ENCODE measurements at regions not wholly inside any gene's neighbourhood (a gene's known extent, or its start where the extent isn't known, plus 50 kb on each side); places are given as distances from the start of the nearest gene placed in this dataset.

DNA sequence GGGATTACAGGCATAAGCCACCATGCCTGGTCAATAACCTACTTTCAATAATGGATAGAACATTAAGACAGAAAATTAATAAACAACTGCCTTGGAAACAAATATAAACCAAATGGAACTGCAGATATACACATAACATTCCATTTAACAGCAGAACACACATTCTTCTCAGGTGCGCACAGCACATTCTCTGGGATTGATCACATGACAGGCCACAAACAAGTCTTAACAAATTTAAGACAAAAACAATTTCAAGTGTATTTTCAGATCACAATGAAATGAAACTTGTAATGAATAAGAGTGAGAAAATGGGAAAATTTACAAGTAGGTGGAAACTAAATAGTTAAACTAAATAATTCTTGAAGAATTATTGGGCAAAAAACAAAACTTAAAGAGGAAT is 167.9 kb downstream of the TBX18 start:
- peaks cover 11% of the 10 kb centered on the region; the same call in 1 of the 2 replicates for H3K9me3 ChIP-seq (ENCODE audit: low read length)
- CTCF ChIA-PET (ENCODE audit: low intra/inter-chr PET ratio, low total read pairs), result no interaction called here
- no peak for TF ChIP-seq NPAS2 (CRISPR knock-in tag; IDR thresholded peaks at IDR 0.05; ENCODE audit: borderline replicate concordance)
- TF ChIP-seq, protein P1, sequence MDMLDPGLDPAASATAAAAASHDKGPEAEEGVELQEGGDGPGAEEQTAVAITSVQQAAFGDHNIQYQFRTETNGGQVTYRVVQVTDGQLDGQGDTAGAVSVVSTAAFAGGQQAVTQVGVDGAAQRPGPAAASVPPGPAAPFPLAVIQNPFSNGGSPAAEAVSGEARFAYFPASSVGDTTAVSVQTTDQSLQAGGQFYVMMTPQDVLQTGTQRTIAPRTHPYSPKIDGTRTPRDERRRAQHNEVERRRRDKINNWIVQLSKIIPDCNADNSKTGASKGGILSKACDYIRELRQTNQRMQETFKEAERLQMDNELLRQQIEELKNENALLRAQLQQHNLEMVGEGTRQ (IDR thresholded peaks at IDR 0.05; ENCODE audit: low read depth, low read length), result 0 out of 2 replicates have a peak, but pooled peaks have one; percentile 29
- TF ChIP-seq, protein P1 (CRISPR knock-in tag; IDR thresholded peaks at IDR 0.05; ENCODE audit: borderline replicate concordance), result no peak
- TF ChIP-seq ZC3H13 (CRISPR knock-in tag; IDR thresholded peaks at IDR 0.05), result no peak
- TF ChIP-seq, protein P2, sequence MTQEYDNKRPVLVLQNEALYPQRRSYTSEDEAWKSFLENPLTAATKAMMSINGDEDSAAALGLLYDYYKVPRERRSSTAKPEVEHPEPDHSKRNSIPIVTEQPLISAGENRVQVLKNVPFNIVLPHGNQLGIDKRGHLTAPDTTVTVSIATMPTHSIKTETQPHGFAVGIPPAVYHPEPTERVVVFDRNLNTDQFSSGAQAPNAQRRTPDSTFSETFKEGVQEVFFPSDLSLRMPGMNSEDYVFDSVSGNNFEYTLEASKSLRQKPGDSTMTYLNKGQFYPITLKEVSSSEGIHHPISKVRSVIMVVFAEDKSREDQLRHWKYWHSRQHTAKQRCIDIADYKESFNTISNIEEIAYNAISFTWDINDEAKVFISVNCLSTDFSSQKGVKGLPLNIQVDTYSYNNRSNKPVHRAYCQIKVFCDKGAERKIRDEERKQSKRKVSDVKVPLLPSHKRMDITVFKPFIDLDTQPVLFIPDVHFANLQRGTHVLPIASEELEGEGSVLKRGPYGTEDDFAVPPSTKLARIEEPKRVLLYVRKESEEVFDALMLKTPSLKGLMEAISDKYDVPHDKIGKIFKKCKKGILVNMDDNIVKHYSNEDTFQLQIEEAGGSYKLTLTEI (CRISPR knock-in tag; conservative IDR thresholded peaks at IDR 0.05), result no peak
- TF ChIP-seq RAD51 (IDR thresholded peaks at IDR 0.05; ENCODE audit: borderline replicate concordance), result peak; percentile 76
- no peak for TF ChIP-seq KLF16 (CRISPR knock-in tag; IDR thresholded peaks at IDR 0.05)
- TF ChIP-seq IRX3 (CRISPR knock-in tag; IDR thresholded peaks at IDR 0.05; ENCODE audit: borderline replicate concordance, low read depth), result no peak
- no peak for TF ChIP-seq POLR2A (IDR thresholded peaks at IDR 0.05; ENCODE audit: insufficient read depth in 1 of 2, low read depth in 2 of 2, low read length in 2 of 2)
- TF ChIP-seq MEF2D (CRISPR knock-in tag; IDR thresholded peaks at IDR 0.05), result no peak
- TF ChIP-seq KDM6A (CRISPR knock-in tag; IDR thresholded peaks at IDR 0.05; ENCODE audit: low read depth), result no peak
- no peak for TF ChIP-seq ZNF512B (CRISPR knock-in tag; IDR thresholded peaks at IDR 0.05; ENCODE audit: borderline replicate concordance)
- no peak for TF ChIP-seq EP300 (IDR thresholded peaks at IDR 0.05; ENCODE audit: low read depth in 2 of 2, low read length in 2 of 2)
- TF ChIP-seq EP300 (CRISPR knock-in tag; IDR thresholded peaks at IDR 0.05; ENCODE audit: borderline replicate concordance), result no peak
- ATAC-seq (no peak), DNase-seq (ENCODE audit: low spot score) (no peak), FAIRE-seq (no peak)
- H3K4me3 ChIP-seq (replicated peaks in 1 of 3; ENCODE audit: insufficient read depth in 1 of 3, low read depth in 2 of 3, low read length in 3 of 3), result no peak overlapping the region
- H3K79me2 ChIP-seq (ENCODE audit: insufficient read depth, low read length), result no peaks in the 10 kb centered on the region
- H3K4me1 ChIP-seq (ENCODE audit: insufficient read depth, low read length), result no peaks in the 10 kb centered on the region
- in situ Hi-C loops (cut with HindIII; ENCODE audit: extremely low pct_ligation_motif_present, low pct_unique_long_range_greater_than_20kb) (no loop called here), intact Hi-C loops (cut with micrococcal nuclease; ENCODE audit: unreplicated experiment) (no loop called here)
- 89% methylated on average over 1 of the region's 1 CpG for WGBS (ENCODE audit: low lambda C conversion rate)
- POLR2A ChIA-PET, result no interaction called here
- H3K4me2 ChIP-seq (ENCODE audit: low read depth, low read length), result no peak overlapping the region
- no peak overlapping the region for H3K9ac ChIP-seq (ENCODE audit: insufficient read depth, low read depth, low read length)
- BruUV-seq (replicated peaks), result no TSS peak
- no peak overlapping the region for H3K27ac ChIP-seq (ENCODE audit: extremely low read length, insufficient read depth, low read length)
- no peaks in the 10 kb centered on the region for H4K20me1 ChIP-seq (ENCODE audit: insufficient read depth, low read length)
- H3K27me3 ChIP-seq (ENCODE audit: control insufficient read depth in 1 of 2, insufficient read depth in 2 of 2, low read length in 2 of 2), result no peaks in the 10 kb centered on the region
- no peaks in the 10 kb centered on the region for H3K36me3 ChIP-seq (replicated peaks in 1 of 2; ENCODE audit: control insufficient read depth in 1 of 2, insufficient read depth in 2 of 2, low read length in 2 of 2)
- no peak overlapping the region for H2AFZ ChIP-seq (ENCODE audit: low read length)
